GM12878 (cell line): ENCODE measurements at regions not wholly inside any gene's neighbourhood (a gene's known extent, or its start where the extent isn't known, plus 50 kb on each side); places are given as distances from the start of the nearest gene placed in this dataset.

Source experiments
- ATAC-seq: fragments of 200-7000 bp; cut with Tn5 transposase; 3 replicates; pipeline ENCODE4 v1.9.1; 2020; ENCODE audit warnings: mild to moderate bottlenecking, moderate library complexity
- BruUV-seq: library from RNA; stranded (reverse); fragments of 400-500 nt; replicated peaks from 2 replicates; lab custom pipeline; 2021; lab: Mats Ljungman, UMichigan
- CTCF ChIA-PET: fragments of 300-600 bp; sonication (Branson Sonifier 250); formaldehyde crosslinking; extraction: SDS; loops from one replicate; lab custom pipeline; 2021; ENCODE audit warnings: inconsistent platforms; lab: Yijun Ruan, JAX
- POLR2A ChIA-PET: fragments of 350-600 bp; formaldehyde crosslinking; extraction: SDS; loops from one replicate; lab custom pipeline; 2021; ENCODE audit warnings: inconsistent platforms; lab: Charles Lee
- RAD21 ChIA-PET: fragments of 300-600 bp; sonication (Branson Sonifier 250); formaldehyde crosslinking; loops from one replicate; lab custom pipeline; 2023; ENCODE audit warnings: antibody characterized with exemption; ENCODE audit not compliant: unreplicated experiment; lab: Charles Lee
- SMC1A ChIA-PET: fragments of 300-600 bp; sonication (Branson Sonifier 250); formaldehyde crosslinking; loops from one replicate; lab custom pipeline; 2023; ENCODE audit not compliant: unreplicated experiment, uncharacterized antibody; lab: Charles Lee
- DNase-seq: peaks from one replicate; pipeline ENCODE4 v3.0.0-alpha.2; 2011; ENCODE audit warnings: low read depth, low spot score
- FAIRE-seq: peaks from 3 replicates; lab custom pipeline; 2011; peaks lifted over from hg19 to GRCh38; lab: Jason Lieb, UNC
- H2AFZ ChIP-seq: 2 replicates; pipeline ENCODE4 v1.6.0; 2011; ENCODE audit warnings: low read depth, low read length, control low read depth; ENCODE audit not compliant: control insufficient read depth
- H3K27ac ChIP-seq: 2 replicates; pipeline ENCODE4 v1.5.1; 2011; ENCODE audit warnings: control low read depth; ENCODE audit not compliant: control insufficient read depth, insufficient read depth
- H3K27me3 ChIP-seq, 2 experiments: replicated peaks in 1 of 2; 2 replicates each; pipeline versions ENCODE4 v1.6.0 to v1.6.1; 2011; ENCODE audit warnings: low read length in 1 of 2; ENCODE audit not compliant: control insufficient read depth in 2 of 2, insufficient read depth in 2 of 2
- H3K36me3 ChIP-seq, 2 experiments: 2 replicates each; pipeline ENCODE4 v1.5.1; 2011; ENCODE audit warnings: low read length in 1 of 2; ENCODE audit not compliant: control insufficient read depth in 2 of 2, insufficient read depth in 2 of 2
- H3K4me1 ChIP-seq: 2 replicates; pipeline ENCODE4 v1.6.1; 2011; ENCODE audit warnings: mild to moderate bottlenecking, low read length, moderate library complexity, mixed read lengths; ENCODE audit not compliant: control insufficient read depth, insufficient read depth
- H3K4me2 ChIP-seq: 2 replicates; pipeline ENCODE4 v1.6.0; 2011; ENCODE audit warnings: control low read depth; ENCODE audit not compliant: control insufficient read depth, insufficient read depth
- H3K4me3 ChIP-seq: fragments of 200-600 bp; sonication (generic); 2 replicates; pipeline ENCODE4 v1.5.1; 2016
- H3K79me2 ChIP-seq: 2 replicates; pipeline ENCODE4 v1.6.0; 2011; ENCODE audit warnings: low read length; ENCODE audit not compliant: control insufficient read depth, insufficient read depth
- H3K9ac ChIP-seq: 2 replicates; pipeline ENCODE4 v1.8.0; 2011; ENCODE audit warnings: low read length, control low read depth, mixed read lengths; ENCODE audit not compliant: control insufficient read depth, insufficient read depth
- H3K9me3 ChIP-seq: replicated peaks from 3 replicates; pipeline ENCODE4 v1.5.1; 2011; ENCODE audit warnings: mild to moderate bottlenecking, low read length; ENCODE audit not compliant: control insufficient read depth, insufficient read depth
- H4K20me1 ChIP-seq: 2 replicates; pipeline ENCODE4 v1.6.0; 2011; ENCODE audit not compliant: control insufficient read depth, insufficient read depth
- CBFB ChIP-seq: IDR thresholded peaks from 2 replicates; pipeline ENCODE4 v1.6.1; 2016; ENCODE audit warnings: antibody characterized with exemption, low read depth
- IRF5 ChIP-seq: fragments of 450-650 bp; IDR thresholded peaks from 2 replicates; pipeline ENCODE4 v1.6.1; 2017; ENCODE audit warnings: borderline replicate concordance
- KLF5 ChIP-seq: fragments of 450-650 bp; IDR thresholded peaks from 2 replicates; pipeline ENCODE4 v1.6.1; 2014; ENCODE audit warnings: mild to moderate bottlenecking; ENCODE audit not compliant: partially characterized antibody
- PKNOX1 ChIP-seq: fragments of 450-650 bp; IDR thresholded peaks from 2 replicates; pipeline ENCODE4 v1.6.1; 2016; ENCODE audit warnings: mild to moderate bottlenecking
- YY1 ChIP-seq: IDR thresholded peaks from 2 replicates; pipeline ENCODE4 v1.6.1; 2011; ENCODE audit warnings: low read depth, mild to moderate bottlenecking, low read length
- WGBS: methylation state at CpG from one replicate; pipeline ENCODE4 v1.1.6; 2016; ENCODE audit warnings: low lambda C conversion rate; ENCODE audit not compliant: insufficient replicate concordance, insufficient coverage; ENCODE audit errors: missing lambda C conversion rate; 5-methylcytosine and 5-hydroxymethylcytosine counted together
- in situ Hi-C: fragments of 300-500 bp; cut with MboI; formaldehyde crosslinking; loops from 9 replicates; pipeline ENCODE4 v1.14.3; 2018; ENCODE audit warnings: mixed read lengths
- intact Hi-C: fragments of 100-400 bp; cut with micrococcal nuclease; formaldehyde crosslinking; loops from one replicate; pipeline ENCODE4 v1.14.2; 2022; ENCODE audit not compliant: unreplicated experiment
- TF ChIP-seq, protein P1 (sequence below): IDR thresholded peaks from 2 replicates; pipeline ENCODE4 v1.6.1; 2012; ENCODE audit warnings: improper control_type of control experiment, low read depth, low read length; ENCODE audit not compliant: insufficient replicate concordance
- TF ChIP-seq, protein P2 (sequence below): fragments of 450-650 bp; formaldehyde crosslinking; IDR thresholded peaks from 2 replicates; pipeline ENCODE4 v1.4.0; 2020; ENCODE audit warnings: mild to moderate bottlenecking, moderate library complexity
- TF ChIP-seq, protein P3 (sequence below): fragments of 450-650 bp; IDR thresholded peaks from 2 replicates; pipeline ENCODE4 v1.6.1; 2017; ENCODE audit warnings: mild to moderate bottlenecking, moderate library complexity

DNA sequence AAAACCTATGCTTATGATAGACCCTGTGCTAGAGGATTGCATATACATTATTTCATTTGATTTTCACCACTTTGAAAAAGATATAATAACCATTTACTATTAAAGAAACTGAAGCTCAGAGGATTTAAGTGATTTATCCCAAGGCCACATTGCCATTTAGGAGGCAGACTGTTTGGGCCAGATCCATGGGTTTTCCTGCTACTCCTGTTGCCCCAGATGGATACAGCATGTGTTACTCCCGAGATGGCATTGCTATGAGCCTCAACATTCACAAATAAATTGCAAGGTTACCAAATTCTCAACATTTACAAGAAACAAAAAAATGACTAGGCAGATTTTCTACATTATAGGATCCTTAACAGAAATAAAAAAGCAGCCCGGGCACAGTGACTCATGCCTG lies 322.1 kb upstream of the SOX9 start:
- intact Hi-C loops: no loop called here
- 43% methylated on average over 2 of the region's 2 CpGs for WGBS
- RAD21 ChIA-PET: no interaction called here
- TF ChIP-seq CBFB: no peak
- TF ChIP-seq, protein P1, sequence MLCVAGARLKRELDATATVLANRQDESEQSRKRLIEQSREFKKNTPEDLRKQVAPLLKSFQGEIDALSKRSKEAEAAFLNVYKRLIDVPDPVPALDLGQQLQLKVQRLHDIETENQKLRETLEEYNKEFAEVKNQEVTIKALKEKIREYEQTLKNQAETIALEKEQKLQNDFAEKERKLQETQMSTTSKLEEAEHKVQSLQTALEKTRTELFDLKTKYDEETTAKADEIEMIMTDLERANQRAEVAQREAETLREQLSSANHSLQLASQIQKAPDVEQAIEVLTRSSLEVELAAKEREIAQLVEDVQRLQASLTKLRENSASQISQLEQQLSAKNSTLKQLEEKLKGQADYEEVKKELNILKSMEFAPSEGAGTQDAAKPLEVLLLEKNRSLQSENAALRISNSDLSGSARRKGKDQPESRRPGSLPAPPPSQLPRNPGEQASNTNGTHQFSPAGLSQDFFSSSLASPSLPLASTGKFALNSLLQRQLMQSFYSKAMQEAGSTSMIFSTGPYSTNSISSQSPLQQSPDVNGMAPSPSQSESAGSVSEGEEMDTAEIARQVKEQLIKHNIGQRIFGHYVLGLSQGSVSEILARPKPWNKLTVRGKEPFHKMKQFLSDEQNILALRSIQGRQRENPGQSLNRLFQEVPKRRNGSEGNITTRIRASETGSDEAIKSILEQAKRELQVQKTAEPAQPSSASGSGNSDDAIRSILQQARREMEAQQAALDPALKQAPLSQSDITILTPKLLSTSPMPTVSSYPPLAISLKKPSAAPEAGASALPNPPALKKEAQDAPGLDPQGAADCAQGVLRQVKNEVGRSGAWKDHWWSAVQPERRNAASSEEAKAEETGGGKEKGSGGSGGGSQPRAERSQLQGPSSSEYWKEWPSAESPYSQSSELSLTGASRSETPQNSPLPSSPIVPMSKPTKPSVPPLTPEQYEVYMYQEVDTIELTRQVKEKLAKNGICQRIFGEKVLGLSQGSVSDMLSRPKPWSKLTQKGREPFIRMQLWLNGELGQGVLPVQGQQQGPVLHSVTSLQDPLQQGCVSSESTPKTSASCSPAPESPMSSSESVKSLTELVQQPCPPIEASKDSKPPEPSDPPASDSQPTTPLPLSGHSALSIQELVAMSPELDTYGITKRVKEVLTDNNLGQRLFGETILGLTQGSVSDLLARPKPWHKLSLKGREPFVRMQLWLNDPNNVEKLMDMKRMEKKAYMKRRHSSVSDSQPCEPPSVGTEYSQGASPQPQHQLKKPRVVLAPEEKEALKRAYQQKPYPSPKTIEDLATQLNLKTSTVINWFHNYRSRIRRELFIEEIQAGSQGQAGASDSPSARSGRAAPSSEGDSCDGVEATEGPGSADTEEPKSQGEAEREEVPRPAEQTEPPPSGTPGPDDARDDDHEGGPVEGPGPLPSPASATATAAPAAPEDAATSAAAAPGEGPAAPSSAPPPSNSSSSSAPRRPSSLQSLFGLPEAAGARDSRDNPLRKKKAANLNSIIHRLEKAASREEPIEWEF: no peak
- no peak for TF ChIP-seq KLF5
- no peak for TF ChIP-seq IRF5
- no peak for TF ChIP-seq PKNOX1
- no peak for TF ChIP-seq YY1
- TF ChIP-seq, protein P2, sequence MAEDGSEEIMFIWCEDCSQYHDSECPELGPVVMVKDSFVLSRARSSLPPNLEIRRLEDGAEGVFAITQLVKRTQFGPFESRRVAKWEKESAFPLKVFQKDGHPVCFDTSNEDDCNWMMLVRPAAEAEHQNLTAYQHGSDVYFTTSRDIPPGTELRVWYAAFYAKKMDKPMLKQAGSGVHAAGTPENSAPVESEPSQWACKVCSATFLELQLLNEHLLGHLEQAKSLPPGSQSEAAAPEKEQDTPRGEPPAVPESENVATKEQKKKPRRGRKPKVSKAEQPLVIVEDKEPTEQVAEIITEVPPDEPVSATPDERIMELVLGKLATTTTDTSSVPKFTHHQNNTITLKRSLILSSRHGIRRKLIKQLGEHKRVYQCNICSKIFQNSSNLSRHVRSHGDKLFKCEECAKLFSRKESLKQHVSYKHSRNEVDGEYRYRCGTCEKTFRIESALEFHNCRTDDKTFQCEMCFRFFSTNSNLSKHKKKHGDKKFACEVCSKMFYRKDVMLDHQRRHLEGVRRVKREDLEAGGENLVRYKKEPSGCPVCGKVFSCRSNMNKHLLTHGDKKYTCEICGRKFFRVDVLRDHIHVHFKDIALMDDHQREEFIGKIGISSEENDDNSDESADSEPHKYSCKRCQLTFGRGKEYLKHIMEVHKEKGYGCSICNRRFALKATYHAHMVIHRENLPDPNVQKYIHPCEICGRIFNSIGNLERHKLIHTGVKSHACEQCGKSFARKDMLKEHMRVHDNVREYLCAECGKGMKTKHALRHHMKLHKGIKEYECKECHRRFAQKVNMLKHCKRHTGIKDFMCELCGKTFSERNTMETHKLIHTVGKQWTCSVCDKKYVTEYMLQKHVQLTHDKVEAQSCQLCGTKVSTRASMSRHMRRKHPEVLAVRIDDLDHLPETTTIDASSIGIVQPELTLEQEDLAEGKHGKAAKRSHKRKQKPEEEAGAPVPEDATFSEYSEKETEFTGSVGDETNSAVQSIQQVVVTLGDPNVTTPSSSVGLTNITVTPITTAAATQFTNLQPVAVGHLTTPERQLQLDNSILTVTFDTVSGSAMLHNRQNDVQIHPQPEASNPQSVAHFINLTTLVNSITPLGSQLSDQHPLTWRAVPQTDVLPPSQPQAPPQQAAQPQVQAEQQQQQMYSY (CRISPR knock-in tag): no peak
- TF ChIP-seq, protein P3, sequence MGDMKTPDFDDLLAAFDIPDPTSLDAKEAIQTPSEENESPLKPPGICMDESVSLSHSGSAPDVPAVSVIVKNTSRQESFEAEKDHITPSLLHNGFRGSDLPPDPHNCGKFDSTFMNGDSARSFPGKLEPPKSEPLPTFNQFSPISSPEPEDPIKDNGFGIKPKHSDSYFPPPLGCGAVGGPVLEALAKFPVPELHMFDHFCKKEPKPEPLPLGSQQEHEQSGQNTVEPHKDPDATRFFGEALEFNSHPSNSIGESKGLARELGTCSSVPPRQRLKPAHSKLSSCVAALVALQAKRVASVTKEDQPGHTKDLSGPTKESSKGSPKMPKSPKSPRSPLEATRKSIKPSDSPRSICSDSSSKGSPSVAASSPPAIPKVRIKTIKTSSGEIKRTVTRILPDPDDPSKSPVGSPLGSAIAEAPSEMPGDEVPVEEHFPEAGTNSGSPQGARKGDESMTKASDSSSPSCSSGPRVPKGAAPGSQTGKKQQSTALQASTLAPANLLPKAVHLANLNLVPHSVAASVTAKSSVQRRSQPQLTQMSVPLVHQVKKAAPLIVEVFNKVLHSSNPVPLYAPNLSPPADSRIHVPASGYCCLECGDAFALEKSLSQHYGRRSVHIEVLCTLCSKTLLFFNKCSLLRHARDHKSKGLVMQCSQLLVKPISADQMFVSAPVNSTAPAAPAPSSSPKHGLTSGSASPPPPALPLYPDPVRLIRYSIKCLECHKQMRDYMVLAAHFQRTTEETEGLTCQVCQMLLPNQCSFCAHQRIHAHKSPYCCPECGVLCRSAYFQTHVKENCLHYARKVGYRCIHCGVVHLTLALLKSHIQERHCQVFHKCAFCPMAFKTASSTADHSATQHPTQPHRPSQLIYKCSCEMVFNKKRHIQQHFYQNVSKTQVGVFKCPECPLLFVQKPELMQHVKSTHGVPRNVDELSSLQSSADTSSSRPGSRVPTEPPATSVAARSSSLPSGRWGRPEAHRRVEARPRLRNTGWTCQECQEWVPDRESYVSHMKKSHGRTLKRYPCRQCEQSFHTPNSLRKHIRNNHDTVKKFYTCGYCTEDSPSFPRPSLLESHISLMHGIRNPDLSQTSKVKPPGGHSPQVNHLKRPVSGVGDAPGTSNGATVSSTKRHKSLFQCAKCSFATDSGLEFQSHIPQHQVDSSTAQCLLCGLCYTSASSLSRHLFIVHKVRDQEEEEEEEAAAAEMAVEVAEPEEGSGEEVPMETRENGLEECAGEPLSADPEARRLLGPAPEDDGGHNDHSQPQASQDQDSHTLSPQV: no peak

More for the DNA sequence above, 322.1 kb upstream of the SOX9 start:
- ATAC-seq: no peak
- SMC1A ChIA-PET: no interaction called here
- no peak for FAIRE-seq
- POLR2A ChIA-PET: no interaction called here
- Histone ChIP-seq H4K20me1 (no peaks in the 10 kb centered on the region), H3K27me3 (no peaks in the 10 kb centered on the region), H3K4me1 (no peaks in the 10 kb centered on the region), H3K27ac (no peak overlapping the region), H3K4me3 (no peak overlapping the region), H3K79me2 (no peaks in the 10 kb centered on the region), H3K36me3 (no peaks in the 10 kb centered on the region), H3K4me2 (no peak overlapping the region), H3K9ac (no peak overlapping the region), H2AFZ (no peak overlapping the region), H3K9me3 (no peaks in the 10 kb centered on the region)
- CTCF ChIA-PET: interaction anchor here (0.6 kb wide), 1 partner anchor 316 kb away, joined by 3 read pairs; no protein-coding TSS in a partner anchor
- in situ Hi-C loops: no loop called here
- no peak for DNase-seq
- BruUV-seq: no TSS peak
